NT2/D1 (cell line): ENCODE measurements at regions not wholly inside any gene's neighbourhood (a gene's known extent, or its start where the extent isn't known, plus 50 kb on each side); places are given as distances from the start of the nearest gene placed in this dataset.

Experiments used
- YY1 ChIP-seq: IDR thresholded peaks from 2 replicates; pipeline ENCODE4 v1.6.1; 2011; ENCODE audit not compliant: insufficient read length, insufficient read depth
- ZNF274 ChIP-seq: IDR thresholded peaks from 2 replicates; pipeline ENCODE4 v1.6.1; 2011; ENCODE audit warnings: mild to moderate bottlenecking, low read depth, low read length

- TF ChIP-seq YY1 (no peak), ZNF274 (no peak)
Measured at GRCh38 chr6:938916-939315, 246.0 kb upstream of the EXOC2 start.
